ENCODE measurements at regions not wholly inside any gene's neighbourhood (a gene's known extent, or its start where the extent isn't known, plus 50 kb on each side); places are given as distances from the start of the nearest gene placed in this dataset.

GRCh38 chr19:5392486-5392885 is 51.9 kb upstream of the PTPRS start:
- Mint-ChIP-seq H3K4me3 (no peak overlapping the region), H3K9me3 (peaks cover 4% of the 10 kb centered on the region), H3K4me1 (no peaks in the 10 kb centered on the region), H3K27ac (no peak overlapping the region), H3K36me3 (ENCODE audit: low read depth) (no peaks in the 10 kb centered on the region), H3K27me3 (peaks cover 47% of the 10 kb centered on the region)
- DNase-seq, result no peak
- intact Hi-C loops (cut with micrococcal nuclease), result no loop called here
- ATAC-seq (ENCODE audit: low read depth), result no peak
- POLR2A ChIA-PET, result no interaction called here
- CTCF ChIA-PET, result no interaction called here
- TF ChIP-seq, protein P1, sequence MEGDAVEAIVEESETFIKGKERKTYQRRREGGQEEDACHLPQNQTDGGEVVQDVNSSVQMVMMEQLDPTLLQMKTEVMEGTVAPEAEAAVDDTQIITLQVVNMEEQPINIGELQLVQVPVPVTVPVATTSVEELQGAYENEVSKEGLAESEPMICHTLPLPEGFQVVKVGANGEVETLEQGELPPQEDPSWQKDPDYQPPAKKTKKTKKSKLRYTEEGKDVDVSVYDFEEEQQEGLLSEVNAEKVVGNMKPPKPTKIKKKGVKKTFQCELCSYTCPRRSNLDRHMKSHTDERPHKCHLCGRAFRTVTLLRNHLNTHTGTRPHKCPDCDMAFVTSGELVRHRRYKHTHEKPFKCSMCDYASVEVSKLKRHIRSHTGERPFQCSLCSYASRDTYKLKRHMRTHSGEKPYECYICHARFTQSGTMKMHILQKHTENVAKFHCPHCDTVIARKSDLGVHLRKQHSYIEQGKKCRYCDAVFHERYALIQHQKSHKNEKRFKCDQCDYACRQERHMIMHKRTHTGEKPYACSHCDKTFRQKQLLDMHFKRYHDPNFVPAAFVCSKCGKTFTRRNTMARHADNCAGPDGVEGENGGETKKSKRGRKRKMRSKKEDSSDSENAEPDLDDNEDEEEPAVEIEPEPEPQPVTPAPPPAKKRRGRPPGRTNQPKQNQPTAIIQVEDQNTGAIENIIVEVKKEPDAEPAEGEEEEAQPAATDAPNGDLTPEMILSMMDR (IDR thresholded peaks at IDR 0.05), result no peak

DNA sequence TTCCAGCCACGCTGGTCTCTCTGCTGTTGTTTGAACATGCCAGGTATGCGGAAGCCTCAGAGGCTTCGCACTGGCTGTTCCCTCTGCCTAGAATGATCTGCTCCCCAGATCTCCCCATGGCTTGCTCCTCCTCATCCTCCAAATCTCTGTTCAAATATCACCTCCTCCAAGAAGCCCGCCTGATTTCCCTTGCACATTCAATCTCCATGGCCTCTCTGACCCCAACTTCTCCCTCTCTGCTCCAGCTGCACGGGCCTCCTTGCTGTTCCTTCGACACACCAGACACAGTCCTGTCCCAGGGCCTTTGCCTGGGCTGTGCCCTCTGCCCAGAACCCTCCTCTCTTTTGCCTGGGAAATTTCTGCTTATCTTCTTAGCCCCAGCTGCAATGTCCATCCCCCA is 52.5 kb upstream of the PTPRS start:
- CTCF ChIA-PET, result no interaction called here
- peaks cover 1% of the 10 kb centered on the region for H3K9me3 Mint-ChIP-seq
- ATAC-seq (ENCODE audit: low read depth) (no peak), DNase-seq (no peak)
- peaks cover 48% of the 10 kb centered on the region for H3K27me3 Mint-ChIP-seq
- POLR2A ChIA-PET, result no interaction called here
- H3K36me3 Mint-ChIP-seq (ENCODE audit: low read depth), result no peaks in the 10 kb centered on the region
- TF ChIP-seq, protein P1 (IDR thresholded peaks at IDR 0.05), result no peak
- no peaks in the 10 kb centered on the region for H3K4me1 Mint-ChIP-seq
- H3K4me3 Mint-ChIP-seq, result no peak overlapping the region
- intact Hi-C loops (cut with micrococcal nuclease), result no loop called here
- H3K27ac Mint-ChIP-seq, result no peak overlapping the region

DNA sequence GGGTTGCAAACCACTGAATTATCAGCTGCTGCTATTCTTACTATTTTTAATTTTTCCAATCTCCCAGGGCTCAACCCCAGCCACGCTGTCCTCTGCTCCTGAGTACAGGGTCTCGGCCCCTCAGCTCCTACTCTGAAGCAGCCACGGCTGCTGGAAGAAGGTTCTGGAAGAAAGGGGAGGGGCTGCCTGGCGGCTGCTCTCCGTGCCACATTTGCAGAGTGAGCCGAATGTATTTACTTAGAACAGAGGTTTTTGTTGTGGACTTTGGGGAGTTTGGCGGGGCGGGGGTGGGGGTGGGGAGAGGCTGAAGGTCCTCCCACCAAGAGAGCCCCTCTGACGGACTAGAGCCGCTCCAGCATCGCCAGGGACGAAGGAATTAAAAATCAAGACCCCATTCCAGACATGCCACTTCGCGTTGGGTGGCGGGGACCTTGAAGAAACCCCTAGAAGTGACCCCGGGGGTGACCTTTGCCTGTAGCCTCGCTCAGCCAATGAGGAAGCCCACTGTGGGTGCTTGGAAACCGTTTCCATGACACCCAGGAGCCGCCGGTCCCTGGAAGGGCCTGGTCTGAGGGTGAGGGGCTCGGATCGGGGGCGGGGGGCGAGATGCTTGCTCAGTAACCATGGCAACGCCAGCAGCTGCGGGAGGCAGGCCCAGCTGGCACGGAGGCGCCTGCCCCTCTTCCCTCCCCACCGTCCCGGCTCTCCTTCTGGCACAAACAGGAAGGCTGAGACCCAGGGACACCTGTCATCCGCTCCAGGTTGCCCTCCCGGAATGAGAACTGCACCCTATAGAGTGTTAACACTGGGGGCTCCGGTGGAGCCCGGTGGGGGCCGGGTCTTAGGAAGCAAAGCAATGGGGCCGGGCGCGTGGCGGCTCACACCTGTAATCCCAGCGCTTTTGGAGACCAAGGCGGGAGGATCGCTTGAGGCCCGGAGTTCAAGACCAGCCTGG is 54.2 kb upstream of the PTPRS start:
- CTCF ChIA-PET, result no interaction called here
- TF ChIP-seq, protein P1 (IDR thresholded peaks at IDR 0.05), result no peak
- POLR2A ChIA-PET, result interaction anchor here (0.6 kb wide), 1 partner anchor 292 kb away, joined by 6 read pairs; no protein-coding TSS in a partner anchor
- Mint-ChIP-seq H3K4me1 (no peaks in the 10 kb centered on the region), H3K9me3 (no peaks in the 10 kb centered on the region), H3K27ac (no peak overlapping the region), H3K36me3 (ENCODE audit: low read depth) (no peaks in the 10 kb centered on the region), H3K27me3 (peaks cover 54% of the 10 kb centered on the region), H3K4me3 (no peak overlapping the region)
- intact Hi-C loops (cut with micrococcal nuclease), result no loop called here
- ATAC-seq (ENCODE audit: low read depth) (no peak), DNase-seq (no peak)

DNA sequence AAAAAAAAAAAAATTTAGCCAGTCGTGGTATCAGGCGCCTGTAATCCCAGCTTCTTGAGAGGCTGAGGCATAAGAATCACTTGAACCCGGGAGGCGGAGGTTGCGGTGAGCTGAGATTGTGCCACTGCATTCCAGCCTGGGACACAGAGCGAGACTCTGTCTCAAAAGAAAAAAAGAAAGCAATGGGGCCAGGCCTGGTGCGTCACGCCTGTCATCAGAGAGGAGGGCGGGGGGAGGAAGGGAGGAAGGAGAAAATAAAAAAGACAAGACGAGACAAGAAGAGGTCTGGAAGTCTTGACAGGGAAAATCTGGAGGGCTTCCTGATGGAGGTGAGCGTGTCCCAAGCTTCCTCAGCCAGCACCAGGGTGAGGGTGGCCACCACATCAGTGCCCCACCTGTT is 54.9 kb upstream of the PTPRS start:
- TF ChIP-seq, protein P1 (IDR thresholded peaks at IDR 0.05), result no peak
- CTCF ChIA-PET, result no interaction called here
- no peak for DNase-seq
- no peak for ATAC-seq (ENCODE audit: low read depth)
- no peaks in the 10 kb centered on the region for H3K4me1 Mint-ChIP-seq
- H3K27ac Mint-ChIP-seq, result no peak overlapping the region
- POLR2A ChIA-PET, result no interaction called here
- intact Hi-C loops (cut with micrococcal nuclease), result no loop called here
- H3K36me3 Mint-ChIP-seq (ENCODE audit: low read depth), result no peaks in the 10 kb centered on the region
- peaks cover 57% of the 10 kb centered on the region for H3K27me3 Mint-ChIP-seq
- no peak overlapping the region for H3K4me3 Mint-ChIP-seq
- H3K9me3 Mint-ChIP-seq, result no peaks in the 10 kb centered on the region

- no peaks in the 10 kb centered on the region for H3K36me3 Mint-ChIP-seq (ENCODE audit: low read depth)
- CTCF ChIA-PET, result no interaction called here
- POLR2A ChIA-PET, result no interaction called here
- ATAC-seq (ENCODE audit: low read depth), result no peak
- no peak overlapping the region for H3K4me3 Mint-ChIP-seq
- peaks cover 60% of the 10 kb centered on the region for H3K27me3 Mint-ChIP-seq
- H3K27ac Mint-ChIP-seq, result no peak overlapping the region
- no peak for DNase-seq
- H3K4me1 Mint-ChIP-seq, result no peaks in the 10 kb centered on the region
- intact Hi-C loops (cut with micrococcal nuclease), result no loop called here
- TF ChIP-seq, protein P1 (IDR thresholded peaks at IDR 0.05), result no peak
- H3K9me3 Mint-ChIP-seq, result no peaks in the 10 kb centered on the region
Observed at GRCh38 chr19:5396096-5396939, 55.7 kb upstream of the PTPRS start.

All from activated B cell treated with CpG ODN at 0.5 μM for 24 hours (primary cell).